Right lung (tissue), 2 donors: ENCODE measurements at regions not wholly inside any gene's neighbourhood (a gene's known extent, or its start where the extent isn't known, plus 50 kb on each side); places are given as distances from the start of the nearest gene placed in this dataset.
A peak's percentile ranks its signal among the peaks of the same experiment; 100 is the strongest.

Source experiments
- DNase-seq, 2 donors: peaks; one replicate each; pipeline ENCODE4 v3.0.0-alpha.2; 2013

DNA sequence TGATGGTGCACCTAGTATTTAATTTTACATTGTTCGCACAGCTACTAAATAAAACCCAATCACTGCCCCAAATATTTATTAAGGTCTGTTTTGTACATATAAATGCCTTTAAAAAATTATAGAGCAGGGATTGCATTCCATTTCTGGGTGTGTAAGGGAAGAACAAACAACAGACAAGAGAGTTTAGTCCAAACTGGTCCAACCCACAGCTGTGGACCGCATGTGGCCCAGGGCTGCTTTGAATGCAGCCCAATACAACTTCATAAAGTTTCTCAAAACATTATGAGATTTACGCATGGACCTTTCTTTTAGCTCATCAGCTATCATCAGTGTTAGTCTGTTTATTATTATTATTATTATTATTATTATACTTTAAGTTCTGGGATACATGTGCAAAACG lies 114.8 kb upstream of the LRATD1 start:
- DNase-seq: no peak

DNA sequence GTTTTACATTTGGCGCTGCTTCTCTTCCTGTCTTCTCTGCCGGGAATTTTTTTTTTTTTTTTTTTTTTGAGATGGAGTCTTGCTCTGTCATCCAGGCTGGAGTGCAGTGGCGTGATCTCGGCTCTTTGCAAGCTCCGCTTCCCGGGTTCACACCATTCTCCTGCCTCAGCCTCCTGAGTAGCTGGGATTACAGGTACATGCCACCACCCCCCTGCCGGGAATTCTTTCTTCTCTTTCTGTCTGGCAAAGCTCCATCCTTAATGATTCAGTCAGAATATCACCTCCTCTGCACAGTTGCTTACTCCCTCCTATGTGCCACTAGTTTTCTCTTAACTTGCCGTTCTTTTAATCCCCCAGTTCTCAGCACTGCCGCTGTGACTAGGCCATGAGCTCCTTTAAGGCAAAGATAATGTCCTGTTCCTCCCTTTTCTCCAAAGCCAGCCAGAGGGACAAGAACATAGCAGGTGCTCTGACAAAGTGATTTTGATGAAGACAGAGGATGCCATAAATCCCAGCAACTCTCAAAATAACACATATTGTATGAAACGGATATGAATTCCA lies 112.1 kb upstream of the LRATD1 start:
- no peak for DNase-seq

DNA sequence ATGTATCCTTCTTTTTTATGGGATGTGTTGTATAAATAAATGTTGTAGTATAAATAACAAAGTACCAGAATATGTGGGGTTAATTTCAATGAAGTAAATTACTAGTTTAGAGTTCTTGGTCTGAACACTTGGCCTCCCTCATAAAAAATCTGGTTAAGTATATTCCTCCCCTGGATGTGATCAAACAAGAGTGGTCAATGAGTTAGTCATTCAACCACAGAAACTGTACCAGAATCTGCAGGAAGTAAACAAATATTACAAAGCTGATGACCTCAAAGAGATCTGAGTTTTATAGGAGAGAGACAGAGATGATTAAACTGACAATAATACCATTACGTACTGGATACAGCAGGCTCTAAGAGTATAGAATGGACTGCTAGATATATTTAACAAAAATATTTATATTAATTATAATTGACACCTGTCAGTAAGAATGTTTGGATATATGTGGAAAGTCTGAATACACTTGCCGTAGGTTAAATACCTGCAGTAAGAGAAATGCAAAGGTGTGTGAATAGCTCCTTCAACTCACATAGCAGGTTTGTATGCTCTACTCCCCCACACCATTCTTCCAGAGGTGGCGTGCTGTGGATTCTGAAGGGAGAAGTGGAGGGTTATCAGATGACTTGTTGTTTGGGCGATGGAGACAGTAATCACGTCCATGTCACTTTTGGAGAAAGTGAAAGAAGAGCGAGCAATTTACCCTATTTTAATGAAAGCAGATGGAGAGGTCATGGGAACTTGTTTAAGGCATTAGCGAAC lies 108.3 kb upstream of the LRATD1 start:
- no peak for DNase-seq

DNA sequence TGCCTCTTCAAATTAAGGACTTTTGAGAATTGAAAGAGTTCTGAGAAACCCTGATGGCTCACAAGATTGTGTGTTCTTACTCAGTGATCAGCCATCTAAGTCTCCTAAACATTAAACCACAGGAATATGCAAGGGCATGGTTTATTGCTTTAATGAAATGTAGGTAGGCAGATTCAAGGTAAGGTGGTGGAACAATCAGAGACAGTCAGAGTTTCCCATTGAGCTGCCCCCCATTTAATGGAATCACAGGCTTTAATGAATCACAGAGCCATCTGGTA lies 107.8 kb upstream of the LRATD1 start:
- DNase-seq: no peak

DNA sequence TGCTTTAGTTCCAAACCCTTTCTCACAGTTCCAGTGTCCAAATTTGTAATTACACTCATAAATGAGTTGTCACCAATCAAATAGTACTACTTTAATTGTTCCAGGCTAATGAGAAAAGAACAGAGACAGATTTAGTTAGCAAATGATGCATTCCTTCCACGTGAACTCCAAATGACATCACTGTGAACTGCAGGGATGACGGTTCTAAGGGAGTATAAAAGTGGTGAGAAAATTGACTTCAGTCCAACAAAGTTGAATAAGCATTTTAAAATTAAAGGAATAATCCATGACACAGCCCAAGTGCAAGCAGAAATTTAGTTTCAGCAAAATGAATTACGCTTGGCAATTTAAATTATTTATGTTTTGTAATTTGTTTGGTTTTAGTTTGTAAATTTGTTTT lies 102.0 kb upstream of the LRATD1 start:
- DNase-seq: no peak

DNA sequence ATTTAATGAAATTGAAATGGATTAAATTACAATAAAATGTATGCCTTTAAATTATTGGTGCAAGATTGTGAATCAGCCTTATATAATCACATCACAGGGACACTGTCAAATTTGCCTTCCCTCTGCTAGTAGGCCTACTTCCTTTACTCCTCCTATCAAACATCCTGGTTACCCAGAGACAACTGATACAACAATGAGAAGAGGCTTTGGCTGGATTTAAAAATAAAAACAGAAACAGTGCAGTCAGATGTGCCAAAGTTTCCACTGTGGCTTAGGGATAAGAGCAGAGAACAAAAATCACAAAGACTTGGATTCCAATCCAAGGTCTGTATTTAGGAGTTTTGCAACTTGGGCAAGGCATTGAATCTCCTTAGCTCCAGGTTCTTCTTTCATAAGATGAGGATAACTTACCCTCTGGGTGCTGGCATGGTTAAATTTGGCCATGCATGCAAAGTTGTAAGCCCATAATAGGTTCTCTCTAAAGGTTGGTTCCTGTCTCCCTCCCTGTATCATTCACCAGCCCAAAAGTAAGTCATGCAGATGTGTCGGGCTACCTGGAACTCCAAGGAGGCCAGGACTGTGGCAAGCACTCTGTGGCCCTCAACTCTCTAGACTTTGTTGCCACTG lies 99.3 kb upstream of the LRATD1 start:
- no peak for DNase-seq

DNA sequence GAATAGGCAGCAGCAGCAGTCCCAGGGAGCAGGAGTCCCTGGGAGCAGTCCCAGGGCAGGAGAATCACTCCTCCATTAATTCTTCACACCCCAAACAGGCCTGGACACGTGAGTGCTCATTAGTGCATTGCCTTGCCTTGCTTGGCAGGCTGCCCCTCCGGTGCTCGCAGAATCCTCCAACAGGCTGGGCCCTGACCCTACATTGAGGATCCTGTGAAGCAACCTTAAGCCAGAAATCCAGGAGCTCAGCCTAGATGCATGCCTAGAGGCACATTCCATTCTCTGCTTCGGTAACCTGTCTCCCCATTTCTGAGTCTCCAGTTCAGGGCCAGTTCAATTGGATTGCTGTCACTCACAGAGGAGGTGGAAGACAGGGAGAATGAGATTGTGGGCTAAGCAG lies 97.4 kb upstream of the LRATD1 start:
- DNase-seq: no peak

DNA sequence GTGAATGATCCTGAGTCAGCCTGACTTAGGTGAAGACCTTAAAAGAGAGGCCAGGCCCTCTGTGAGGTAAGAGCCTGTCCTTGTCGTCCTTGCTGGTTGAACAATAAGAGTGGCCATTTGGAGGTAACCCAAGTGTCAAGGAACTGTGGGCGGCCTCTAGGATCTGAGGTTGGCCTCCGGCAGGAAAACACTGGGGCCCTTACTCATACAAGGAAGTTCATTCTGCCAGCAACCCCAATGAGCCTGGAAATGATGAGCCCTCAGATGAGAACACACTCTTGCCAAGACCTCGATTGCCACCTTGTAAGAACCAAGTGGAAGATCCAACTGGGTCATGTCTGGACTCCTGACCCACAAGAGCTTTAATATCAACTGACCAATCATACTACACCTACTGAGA lies 95.5 kb upstream of the LRATD1 start:
- no peak for DNase-seq

DNA sequence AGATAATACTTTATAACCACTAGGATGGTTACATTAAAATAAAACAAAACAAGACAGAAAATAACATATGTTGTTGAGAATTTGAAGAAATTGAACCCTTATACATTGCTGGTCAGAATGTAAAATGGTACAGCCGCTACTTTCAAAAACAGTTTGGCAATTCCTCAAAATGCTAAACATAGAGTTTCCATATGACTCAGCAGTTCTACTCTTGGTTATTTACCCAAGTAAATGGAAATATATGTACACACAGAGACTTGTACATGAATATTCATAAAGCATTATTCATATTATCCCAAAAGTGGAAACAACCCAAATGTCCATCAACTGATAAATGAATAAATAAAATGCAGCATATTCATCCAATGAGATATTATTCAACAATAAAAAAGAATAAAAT lies 92.5 kb upstream of the LRATD1 start:
- no peak for DNase-seq

DNA sequence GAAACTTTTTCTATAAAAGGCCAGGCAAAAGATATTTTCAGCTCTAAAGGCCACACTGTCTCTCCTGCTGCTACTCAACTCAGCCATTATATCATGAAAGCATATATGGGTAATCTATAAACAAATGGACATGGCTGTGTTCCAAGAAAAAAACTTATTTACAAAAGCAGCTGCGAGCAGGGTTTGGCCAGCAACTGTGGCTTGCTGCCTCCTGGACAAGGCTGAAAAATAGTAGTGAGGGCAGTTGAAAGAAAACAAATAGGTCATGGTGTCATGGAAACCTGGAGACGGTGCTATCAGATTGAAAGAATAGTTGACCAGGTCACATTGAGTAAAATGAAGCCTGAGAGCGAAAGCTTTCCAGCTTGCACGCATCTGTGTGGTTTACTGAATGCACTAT lies 89.2 kb upstream of the LRATD1 start:
- peak; percentile 44 to 45 for DNase-seq

DNA sequence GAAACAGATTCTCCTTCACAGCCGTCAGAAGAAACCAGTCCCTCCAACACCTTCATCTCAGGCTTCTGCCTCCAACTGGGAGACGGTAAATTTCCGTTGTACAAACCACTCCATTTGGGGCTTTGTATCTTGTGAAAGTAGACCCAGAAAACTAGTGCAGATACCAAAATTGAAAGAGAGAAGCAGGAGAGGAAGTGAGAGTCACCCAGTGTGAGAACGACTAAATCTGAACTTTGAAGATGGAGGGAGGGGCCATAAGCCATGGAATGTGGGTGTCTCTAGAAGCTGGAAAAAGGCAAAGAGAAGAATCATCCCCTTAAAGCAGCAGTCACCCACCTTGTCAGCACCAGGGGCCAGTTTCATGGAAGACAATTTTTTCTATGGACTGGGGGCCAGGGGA lies 88.3 kb upstream of the LRATD1 start:
- DNase-seq: no peak

DNA sequence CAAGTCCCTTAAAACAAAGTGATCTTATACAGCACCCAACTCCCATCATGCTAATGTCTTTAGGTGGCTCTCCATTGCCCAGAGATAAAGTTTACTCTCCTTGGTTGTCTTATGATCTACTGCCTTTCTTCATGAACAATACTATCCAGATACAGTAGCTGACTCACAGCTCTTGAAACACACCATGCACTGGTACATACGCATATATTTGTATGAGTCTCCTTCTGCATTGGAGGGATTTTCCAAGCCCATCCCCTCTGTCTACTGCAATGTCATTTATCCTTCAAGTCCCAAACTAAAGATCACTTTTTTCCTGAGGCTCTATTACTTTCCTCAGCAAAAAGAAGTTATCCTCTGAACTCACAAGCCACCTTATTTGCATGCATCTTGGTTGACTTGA lies 84.7 kb upstream of the LRATD1 start:
- DNase-seq: no peak

DNA sequence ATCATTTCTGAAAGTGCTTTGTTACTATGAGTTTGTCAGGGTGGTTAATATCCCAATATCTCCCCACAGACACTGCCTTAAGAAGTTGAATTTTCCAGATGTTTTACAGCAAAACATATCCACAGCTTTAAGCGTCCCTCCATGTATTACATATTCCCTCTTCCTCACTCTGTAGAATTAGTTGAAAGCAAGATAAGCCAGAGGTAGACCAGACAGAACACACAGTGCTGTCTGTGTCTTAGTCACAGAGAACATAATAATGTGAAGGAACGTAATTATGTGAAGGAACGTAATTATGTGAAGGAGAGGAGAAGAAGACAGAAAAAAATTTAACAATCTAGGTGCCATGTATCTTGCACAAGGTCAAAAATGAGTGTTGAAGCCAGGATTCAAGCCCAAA lies 81.9 kb upstream of the LRATD1 start:
- DNase-seq: no peak

DNA sequence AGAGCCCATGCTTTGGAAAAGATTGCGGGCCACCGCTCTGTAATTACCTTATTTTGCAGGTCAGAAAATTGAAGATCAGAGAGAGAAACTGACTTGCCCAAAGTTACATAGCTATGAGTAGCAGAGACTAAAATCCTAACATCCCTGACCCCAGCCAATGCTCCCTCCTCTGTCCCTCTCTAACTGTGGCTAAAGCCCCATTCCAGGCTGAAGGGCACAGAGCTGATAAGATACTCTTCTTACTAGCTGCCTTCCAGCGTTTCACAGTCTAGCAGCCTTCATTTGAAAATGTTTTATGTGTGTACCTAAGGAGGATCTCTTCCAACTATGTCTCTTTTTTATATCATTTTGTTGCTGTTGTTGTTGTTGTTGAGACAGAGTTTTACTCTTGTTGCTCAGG lies 81.4 kb upstream of the LRATD1 start:
- DNase-seq: no peak

DNA sequence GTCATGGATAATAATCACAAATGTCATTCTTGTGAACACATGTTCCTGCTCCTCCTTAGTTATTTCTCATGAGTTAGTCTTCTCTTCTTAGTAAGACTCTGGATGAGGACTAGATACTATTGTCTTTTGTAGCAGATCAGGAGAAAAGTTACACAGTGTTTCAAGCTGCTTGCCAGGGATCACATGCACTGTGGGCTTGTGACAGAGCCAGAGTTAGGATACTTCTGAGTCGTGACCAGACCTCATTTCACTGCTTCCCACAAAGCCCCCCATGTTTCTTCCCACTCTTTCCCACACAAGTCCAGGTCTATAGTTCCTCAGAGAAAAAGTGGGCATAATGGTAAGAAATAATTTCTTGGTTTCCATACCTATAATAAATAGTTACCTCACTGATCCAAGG lies 80.2 kb upstream of the LRATD1 start:
- DNase-seq: no peak

DNA sequence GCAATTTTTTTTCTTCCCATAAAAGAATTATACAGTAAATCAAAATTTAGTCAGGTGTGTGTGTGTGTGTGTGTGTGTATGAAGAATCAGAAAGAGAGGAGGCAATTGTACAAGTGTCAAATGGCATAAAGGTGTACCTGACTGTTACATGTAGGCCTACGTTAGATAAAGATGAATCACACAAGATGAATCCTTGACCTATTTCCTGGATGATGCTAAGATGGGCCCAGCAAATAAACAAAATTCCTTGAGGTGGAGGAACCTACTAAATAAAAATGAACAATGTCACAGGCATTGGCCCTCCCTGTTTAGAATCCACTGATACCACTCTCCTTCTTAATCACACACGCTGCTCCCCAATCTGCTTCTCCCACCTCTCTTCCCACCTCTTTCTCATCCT lies 79.7 kb upstream of the LRATD1 start:
- DNase-seq: no peak

DNA sequence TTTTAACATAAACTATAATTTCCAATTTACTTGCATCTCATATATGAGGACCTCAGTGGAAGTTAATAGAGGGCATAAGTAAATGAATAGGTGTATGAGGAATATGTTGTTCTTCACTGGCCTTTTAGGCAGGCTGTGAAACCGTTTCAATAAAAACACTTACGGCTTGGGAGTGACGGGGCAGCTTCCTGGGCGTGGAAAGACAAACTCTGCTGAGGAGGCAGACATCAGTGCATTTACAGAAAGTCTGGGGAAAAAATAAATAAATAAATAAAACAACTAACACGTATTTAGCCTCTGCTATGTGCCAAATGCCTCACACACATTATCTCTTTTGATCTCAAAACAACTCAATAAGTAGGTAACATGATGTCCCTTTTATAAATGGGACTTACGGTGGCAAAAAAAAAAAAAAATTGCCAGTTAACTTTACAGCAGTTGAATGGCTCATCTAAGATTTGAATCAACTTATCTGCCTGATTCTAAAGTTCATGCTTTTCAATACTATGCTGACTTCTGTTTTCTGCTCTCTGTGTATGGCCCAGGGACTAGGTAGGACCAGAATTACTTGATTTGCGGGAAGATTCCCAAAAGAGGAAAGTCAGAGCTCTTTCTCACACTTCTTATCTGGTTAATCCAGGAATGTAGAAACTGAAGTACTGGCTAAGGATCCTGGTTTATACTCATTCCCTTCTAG lies 77.5 kb upstream of the LRATD1 start:
- DNase-seq: no peak

DNA sequence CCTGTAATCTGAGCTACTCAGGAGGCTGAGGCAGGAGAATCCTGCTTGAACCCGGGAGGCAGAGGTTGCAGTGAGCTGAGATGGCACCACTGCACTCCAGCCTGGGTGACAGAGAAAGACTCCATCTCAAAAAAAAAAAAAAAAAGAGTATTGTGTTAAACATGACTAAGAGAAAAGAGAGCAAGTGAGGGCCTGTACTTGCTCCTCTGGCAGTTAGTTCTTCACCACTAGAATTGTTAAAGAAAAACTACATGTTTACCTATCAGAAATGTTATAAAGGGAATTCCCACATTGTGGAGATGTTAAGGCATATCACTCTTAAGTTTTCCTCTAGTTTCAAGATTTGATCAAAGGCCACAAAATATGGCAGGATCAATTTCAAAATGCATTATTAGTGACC lies 75.4 kb upstream of the LRATD1 start:
- DNase-seq: no peak

DNA sequence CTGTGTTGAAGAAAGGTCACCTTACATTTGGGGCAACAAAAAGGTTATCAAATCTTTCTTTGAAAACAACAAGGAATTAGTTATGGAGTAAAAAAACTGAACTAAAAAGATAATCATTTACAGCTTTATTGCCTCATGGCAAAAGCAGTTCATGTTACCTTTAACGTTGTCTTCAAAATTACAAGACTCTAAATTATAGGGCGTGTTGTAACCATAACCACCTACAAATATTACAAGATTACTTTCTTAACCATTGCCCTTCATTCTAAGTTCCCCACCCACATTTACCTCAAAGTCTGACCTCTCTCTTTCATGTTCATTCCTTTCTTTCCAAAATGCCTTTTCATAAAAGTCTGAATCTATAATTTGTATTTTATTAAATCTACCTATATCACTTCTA lies 74.6 kb upstream of the LRATD1 start:
- DNase-seq: no peak

DNA sequence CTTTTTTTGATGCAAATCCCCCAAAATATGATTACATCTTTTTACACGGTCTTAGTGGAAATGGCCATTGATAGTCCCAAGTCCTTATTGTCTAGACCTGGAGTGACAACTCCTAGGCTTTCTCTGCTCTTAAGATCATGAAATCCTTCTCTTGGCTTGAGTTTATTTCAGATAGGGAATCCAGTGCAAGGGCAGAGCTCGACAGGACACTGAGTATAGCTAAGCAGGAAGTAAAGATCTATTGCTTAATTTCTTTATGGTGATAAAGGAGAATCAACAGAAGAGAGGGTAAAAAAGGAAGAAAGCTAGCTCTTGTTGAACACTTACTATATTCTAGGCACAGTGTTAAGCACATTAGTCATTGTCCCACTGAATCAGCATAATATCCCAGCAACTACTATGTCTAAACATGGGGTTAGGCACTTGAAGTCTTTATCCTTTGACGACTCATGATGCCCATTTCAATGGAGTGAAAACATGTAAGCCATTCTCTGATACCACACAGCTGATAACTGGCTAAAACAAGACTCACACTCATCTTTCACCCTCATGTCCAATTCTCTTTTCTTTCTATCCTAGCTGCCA lies 74.1 kb upstream of the LRATD1 start:
- no peak for DNase-seq

DNA sequence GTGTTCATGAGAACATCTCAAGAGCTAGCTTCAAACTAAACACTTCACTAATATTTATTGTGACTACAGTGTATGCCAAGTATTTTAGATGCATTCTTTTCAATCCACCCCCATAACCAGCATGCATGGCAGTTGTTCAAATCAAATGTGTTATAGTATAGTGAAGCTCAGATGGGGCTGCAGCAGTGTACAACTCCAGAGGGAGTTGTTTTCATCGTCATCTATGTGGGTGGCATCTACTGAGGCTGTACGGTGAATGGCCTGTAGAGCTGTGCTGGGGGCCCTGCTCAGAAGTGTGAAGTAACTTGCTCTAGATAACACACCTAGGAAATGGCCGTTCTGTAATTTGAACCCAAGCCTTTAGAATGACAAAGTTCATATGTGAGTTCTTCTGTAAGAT lies 71.8 kb upstream of the LRATD1 start:
- DNase-seq: no peak

DNA sequence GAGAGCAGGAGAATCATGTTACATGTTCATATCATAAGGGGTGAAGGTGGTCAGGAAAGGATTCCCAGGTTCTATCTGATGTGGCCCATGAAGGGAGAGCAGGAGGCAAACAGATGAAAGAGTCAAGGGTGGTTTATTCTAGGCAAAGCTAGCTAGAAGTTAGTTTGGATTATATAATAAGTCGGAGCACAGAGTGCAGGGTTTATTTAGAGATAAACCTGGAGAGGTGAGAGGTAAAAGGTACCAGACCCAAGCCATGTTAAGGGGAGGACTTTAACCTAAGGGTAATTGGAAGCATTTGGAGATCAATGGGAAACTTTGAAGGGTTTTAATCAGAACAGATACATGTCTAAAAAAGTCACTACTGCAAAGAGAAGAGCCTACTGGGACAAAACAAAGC lies 69.2 kb upstream of the LRATD1 start:
- no peak for DNase-seq

DNA sequence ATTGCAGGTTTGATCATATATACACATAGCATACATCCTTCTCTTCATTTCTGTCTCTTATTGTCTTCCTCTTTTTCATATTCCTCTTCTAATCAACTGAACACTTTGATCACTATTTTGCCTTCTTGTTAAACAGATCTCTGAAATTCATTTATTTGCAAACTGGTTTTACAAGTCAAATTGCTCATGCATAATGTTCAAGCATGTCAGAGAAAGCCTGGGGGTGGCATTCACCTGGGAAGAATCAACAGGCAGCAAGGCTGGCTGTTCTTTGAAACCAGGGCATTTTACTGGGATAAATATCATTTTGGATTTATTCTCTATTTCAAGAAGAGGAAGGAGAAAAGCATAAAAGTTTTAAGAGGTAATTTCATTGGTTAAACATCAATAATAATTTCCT lies 66.9 kb upstream of the LRATD1 start:
- DNase-seq: no peak
